ENCODE measurements at regions not wholly inside any gene's neighbourhood (a gene's known extent, or its start where the extent isn't known, plus 50 kb on each side); places are given as distances from the start of the nearest gene placed in this dataset.
"Not testable (repeated sequence)": the region's sequence is repeated elsewhere in the genome, so short reads cannot be mapped to it uniquely, and the experiment has no call there.

GRCh38 chr12:97639702-97640101 is 177.1 kb downstream of the RMST start:
- no peak for TF ChIP-seq CTCF (conservative IDR thresholded peaks at IDR 0.05; ENCODE audit: low read depth, low read length)
- H3K4me3 ChIP-seq (ENCODE audit: low read depth, low read length) = no peak overlapping the region
- no peak for DNase-seq (ENCODE audit: low read depth)

- TF ChIP-seq CTCF (conservative IDR thresholded peaks at IDR 0.05; ENCODE audit: low read depth, low read length) = no peak
- DNase-seq (ENCODE audit: low read depth) = no peak
- H3K4me3 ChIP-seq (ENCODE audit: low read depth, low read length) = no peak overlapping the region
Observed at GRCh38 chr12:97640826-97641225, 178.2 kb downstream of the RMST start.

GRCh38 chr12:97642911-97643310 is 180.3 kb downstream of the RMST start:
- H3K4me3 ChIP-seq (ENCODE audit: low read depth, low read length) = no peak overlapping the region
- TF ChIP-seq CTCF (conservative IDR thresholded peaks at IDR 0.05; ENCODE audit: low read depth, low read length) = no peak
- no peak for DNase-seq (ENCODE audit: low read depth)

DNA sequence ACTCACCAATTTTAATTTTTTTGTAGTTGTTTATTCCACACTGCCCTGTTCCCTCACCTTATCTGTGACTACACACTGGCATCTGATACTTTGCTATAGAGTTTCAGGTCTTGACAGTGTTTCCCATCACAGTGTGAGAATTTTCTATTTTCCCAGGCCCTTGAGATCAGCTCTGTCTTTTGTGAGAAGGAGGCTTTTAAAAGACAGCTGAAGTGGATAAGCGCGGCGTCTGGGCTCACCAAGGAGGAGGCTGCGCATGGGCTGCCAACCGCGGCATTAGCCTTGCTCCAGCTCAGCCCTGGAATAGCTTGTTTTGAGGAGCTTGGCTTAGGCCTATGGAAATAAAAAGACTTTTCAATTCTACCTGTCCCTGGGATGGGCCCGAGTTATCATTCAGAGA is 181.3 kb downstream of the RMST start:
- H3K4me3 ChIP-seq (ENCODE audit: low read depth, low read length) = no peak overlapping the region
- no peak for TF ChIP-seq CTCF (conservative IDR thresholded peaks at IDR 0.05; ENCODE audit: low read depth, low read length)
- DNase-seq (ENCODE audit: low read depth) = no peak

DNA sequence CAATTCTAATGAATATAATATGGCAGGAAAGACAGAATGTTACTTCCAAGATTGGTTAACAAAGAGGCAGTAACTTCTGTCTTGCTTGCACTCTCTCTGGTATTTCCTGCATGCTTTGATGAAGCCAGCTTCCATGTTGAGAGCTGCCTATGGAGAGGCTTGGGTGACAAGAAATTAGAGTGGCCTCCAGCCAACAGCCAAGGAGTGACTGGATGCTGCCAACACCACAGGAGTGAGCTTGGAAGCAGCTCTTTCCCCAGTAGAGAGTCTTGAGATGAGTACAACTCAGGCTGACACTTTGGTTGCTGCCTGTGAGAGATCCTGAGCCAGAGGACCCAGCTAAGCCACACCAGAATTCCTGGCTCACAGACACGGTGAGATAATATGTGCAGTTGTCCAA is 183.1 kb downstream of the RMST start:
- no peak for TF ChIP-seq CTCF (conservative IDR thresholded peaks at IDR 0.05; ENCODE audit: low read depth, low read length)
- no peak overlapping the region for H3K4me3 ChIP-seq (ENCODE audit: low read depth, low read length)
- no peak for DNase-seq (ENCODE audit: low read depth)

DNA sequence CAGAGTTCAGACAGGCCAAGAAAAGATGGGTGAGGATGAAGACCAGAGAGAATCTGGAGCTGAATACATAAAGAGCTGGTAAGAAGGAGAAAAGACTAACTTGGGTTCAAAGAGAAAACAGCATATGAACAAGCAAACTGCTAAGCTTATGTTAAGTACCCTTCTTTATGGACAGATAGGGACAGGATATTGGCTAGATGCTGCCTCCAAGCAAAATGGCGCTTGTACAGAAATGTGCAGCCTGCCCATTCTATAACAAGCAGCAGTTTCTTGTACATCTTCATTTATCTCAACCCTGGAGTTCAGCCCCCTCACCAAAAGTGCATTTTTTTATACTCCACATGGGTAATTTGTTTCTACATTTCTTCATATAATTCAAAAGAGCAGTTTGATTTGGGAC is 184.5 kb downstream of the RMST start:
- no peak for DNase-seq (ENCODE audit: low read depth)
- no peak overlapping the region for H3K4me3 ChIP-seq (ENCODE audit: low read depth, low read length)
- no peak for TF ChIP-seq CTCF (conservative IDR thresholded peaks at IDR 0.05; ENCODE audit: low read depth, low read length)

GRCh38 chr12:97650242-97650641 is 187.6 kb downstream of the RMST start:
- no peak for TF ChIP-seq CTCF (conservative IDR thresholded peaks at IDR 0.05; ENCODE audit: low read depth, low read length)
- DNase-seq (ENCODE audit: low read depth) = peak; percentile 7
- no peak overlapping the region for H3K4me3 ChIP-seq (ENCODE audit: low read depth, low read length)

DNA sequence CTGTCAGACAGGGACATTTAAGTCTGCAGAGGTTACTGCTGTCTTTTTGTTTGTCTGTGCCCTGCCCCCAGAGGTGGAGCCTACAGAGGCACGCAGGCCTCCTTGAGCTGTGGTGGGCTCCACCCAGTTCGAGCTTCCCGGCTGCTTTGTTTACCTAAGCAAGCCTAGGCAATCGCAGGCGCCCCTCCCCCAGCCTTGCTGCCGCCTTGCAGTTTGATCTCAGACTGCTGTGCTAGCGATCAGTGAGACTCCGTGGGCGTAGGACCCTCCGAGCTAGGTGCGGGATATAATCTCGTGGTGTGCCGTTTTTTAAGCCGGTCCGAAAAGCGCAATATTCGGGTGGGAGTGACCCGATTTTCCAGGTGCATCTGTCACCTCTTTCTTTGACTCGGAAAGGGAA is 193.9 kb downstream of the RMST start:
- DNase-seq (ENCODE audit: low read depth); H3K4me3 ChIP-seq (ENCODE audit: low read depth, low read length): not testable (repeated sequence)
